WERI-Rb-1 (cell line): ENCODE measurements at regions not wholly inside any gene's neighbourhood (a gene's known extent, or its start where the extent isn't known, plus 50 kb on each side); places are given as distances from the start of the nearest gene placed in this dataset.
A peak's percentile ranks its signal among the peaks of the same experiment; 100 is the strongest.

Experiments used
- DNase-seq: peaks from one replicate; pipeline ENCODE4 v3.0.0-alpha.2; 2020
- H3K27ac ChIP-seq: fragments of 250-450 bp; sonication (Bioruptor Pico); 2 replicates; pipeline ENCODE4 v1.5.1; 2020; ENCODE audit warnings: mild to moderate bottlenecking, moderate library complexity
- H3K27me3 ChIP-seq: fragments of 250-450 bp; sonication (Bioruptor Pico); 2 replicates; pipeline ENCODE4 v1.5.1; 2021; ENCODE audit warnings: mild to moderate bottlenecking, low read depth, moderate library complexity; ENCODE audit not compliant: insufficient read depth, severe bottlenecking
- H3K36me3 ChIP-seq: fragments of 250-450 bp; sonication (Bioruptor Pico); 2 replicates; pipeline ENCODE4 v1.5.1; 2020; ENCODE audit warnings: mild to moderate bottlenecking, moderate library complexity
- H3K4me3 ChIP-seq: 2 replicates; pipeline ENCODE4 v1.5.1; 2011; ENCODE audit warnings: low read depth, mild to moderate bottlenecking, control low read depth, low read length
- H3K9me3 ChIP-seq: fragments of 250-450 bp; sonication (Bioruptor Pico); 2 replicates; pipeline ENCODE4 v1.5.1; 2021; ENCODE audit warnings: mild to moderate bottlenecking, moderate library complexity; ENCODE audit not compliant: severe bottlenecking
- TF ChIP-seq, protein P1 (sequence below): IDR thresholded peaks from 2 replicates; pipeline ENCODE4 v1.5.1; 2011; ENCODE audit warnings: low read depth, mild to moderate bottlenecking, control low read depth, inconsistent platforms, low read length

GRCh38 chr7:26489906-26490639, 198.4 kb downstream of the SNX10 start:
- Histone ChIP-seq H3K36me3 (no peaks in the 10 kb centered on the region), H3K9me3 (no peaks in the 10 kb centered on the region), H3K27ac (peak overlapping the region; percentile 83), H3K4me3 (no peak overlapping the region), H3K27me3 (no peaks in the 10 kb centered on the region)
- TF ChIP-seq, protein P1, sequence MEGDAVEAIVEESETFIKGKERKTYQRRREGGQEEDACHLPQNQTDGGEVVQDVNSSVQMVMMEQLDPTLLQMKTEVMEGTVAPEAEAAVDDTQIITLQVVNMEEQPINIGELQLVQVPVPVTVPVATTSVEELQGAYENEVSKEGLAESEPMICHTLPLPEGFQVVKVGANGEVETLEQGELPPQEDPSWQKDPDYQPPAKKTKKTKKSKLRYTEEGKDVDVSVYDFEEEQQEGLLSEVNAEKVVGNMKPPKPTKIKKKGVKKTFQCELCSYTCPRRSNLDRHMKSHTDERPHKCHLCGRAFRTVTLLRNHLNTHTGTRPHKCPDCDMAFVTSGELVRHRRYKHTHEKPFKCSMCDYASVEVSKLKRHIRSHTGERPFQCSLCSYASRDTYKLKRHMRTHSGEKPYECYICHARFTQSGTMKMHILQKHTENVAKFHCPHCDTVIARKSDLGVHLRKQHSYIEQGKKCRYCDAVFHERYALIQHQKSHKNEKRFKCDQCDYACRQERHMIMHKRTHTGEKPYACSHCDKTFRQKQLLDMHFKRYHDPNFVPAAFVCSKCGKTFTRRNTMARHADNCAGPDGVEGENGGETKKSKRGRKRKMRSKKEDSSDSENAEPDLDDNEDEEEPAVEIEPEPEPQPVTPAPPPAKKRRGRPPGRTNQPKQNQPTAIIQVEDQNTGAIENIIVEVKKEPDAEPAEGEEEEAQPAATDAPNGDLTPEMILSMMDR, result no peak
- DNase-seq, result no peak

DNA sequence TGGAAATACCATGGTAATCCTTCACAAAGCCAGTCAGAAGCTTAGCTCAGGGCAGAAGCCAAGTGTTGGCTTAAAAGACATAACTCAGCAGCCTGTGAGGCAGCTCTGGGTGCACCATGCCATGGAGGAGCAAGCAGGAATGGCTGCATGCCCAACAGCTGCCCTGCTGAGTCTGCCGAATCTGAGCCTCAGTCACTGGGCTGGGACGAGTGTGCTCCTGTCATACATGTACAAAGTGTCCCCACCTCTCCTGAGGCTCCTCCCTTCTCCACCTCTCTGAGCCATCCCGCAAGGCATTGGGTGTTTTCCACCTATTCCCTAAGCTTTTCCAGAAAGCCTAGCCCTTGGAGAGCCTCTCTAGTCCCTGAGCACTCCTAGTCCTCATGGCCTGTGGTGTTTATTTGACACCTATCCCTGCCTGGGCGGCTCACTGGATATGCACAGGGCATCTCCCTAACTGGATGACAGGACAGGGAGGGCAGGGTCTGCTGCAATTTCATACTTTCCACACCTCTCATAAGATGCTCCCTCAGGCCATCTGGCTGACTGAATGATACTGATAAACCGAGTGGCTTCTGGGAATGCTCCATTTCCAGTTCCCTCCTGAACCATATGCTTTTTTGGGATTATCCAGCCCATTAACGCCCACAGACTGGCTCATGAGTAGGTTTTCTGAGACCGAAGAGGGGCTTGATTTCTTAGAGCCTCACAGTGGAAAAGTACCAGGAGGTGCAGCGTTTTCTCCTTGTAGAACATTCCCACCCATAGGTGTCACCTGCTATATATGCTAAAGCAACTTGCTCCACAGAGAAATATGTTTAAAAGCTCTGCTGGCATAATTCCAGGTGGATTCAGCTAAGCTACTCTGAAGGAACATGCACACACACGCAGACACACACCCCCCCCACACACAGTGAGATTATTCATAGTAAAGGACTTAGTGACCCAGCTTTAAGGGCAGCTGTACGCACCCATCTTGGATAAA, 199.3 kb downstream of the SNX10 start:
- TF ChIP-seq, protein P1, result no peak
- Histone ChIP-seq H3K27me3 (no peaks in the 10 kb centered on the region), H3K27ac (peak overlapping the region; percentile 83)

GRCh38 chr7:26492816-26493215, 201.2 kb downstream of the SNX10 start:
- Histone ChIP-seq H3K27ac (peak overlapping the region; percentile 83), H3K4me3 (no peak overlapping the region), H3K27me3 (no peaks in the 10 kb centered on the region), H3K36me3 (no peaks in the 10 kb centered on the region), H3K9me3 (no peaks in the 10 kb centered on the region)
- no peak for DNase-seq
- TF ChIP-seq, protein P1, result no peak

More for the DNA sequence above, 199.3 kb downstream of the SNX10 start:
- no peaks in the 10 kb centered on the region for H3K36me3 ChIP-seq
- peak overlapping the region; percentile 33 for H3K4me3 ChIP-seq
- H3K9me3 ChIP-seq, result no peaks in the 10 kb centered on the region
- peak; percentile 83 for DNase-seq

GRCh38 chr7:26493737-26494428, 202.2 kb downstream of the SNX10 start:
- Histone ChIP-seq H3K27ac (no peak overlapping the region), H3K9me3 (no peaks in the 10 kb centered on the region)
- DNase-seq, result no peak

DNA sequence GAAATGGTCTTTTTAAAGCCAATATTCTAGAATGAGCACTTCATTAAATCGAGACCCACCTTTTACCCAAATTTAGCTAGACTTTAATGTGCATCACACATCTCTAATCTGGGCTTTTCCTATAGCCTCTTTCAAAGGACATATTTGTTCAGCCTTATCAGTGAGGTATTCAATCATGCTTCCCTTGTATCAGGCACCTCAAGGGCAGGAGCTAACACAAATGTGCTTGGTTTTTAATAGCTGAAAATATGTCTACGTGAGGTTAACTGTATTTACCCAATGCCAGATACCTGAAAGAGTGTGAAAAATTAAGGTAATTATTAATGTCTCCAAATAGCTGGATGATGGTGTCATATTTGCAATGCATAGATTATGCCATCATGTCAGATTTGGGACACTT, 203.9 kb downstream of the SNX10 start:
- DNase-seq, result no peak
- TF ChIP-seq, protein P1, result no peak
- H3K27me3 ChIP-seq, result no peaks in the 10 kb centered on the region

More at GRCh38 chr7:26493737-26494428, 202.2 kb downstream of the SNX10 start:
- no peak overlapping the region for H3K4me3 ChIP-seq
- no peaks in the 10 kb centered on the region for H3K36me3 ChIP-seq
- TF ChIP-seq, protein P1, result no peak
- H3K27me3 ChIP-seq, result no peaks in the 10 kb centered on the region

More for the DNA sequence above, 203.9 kb downstream of the SNX10 start:
- H3K4me3 ChIP-seq, result no peak overlapping the region
- no peak overlapping the region for H3K27ac ChIP-seq
- H3K9me3 ChIP-seq, result no peaks in the 10 kb centered on the region
- no peaks in the 10 kb centered on the region for H3K36me3 ChIP-seq
